SK-N-SH (cell line): ENCODE measurements at regions not wholly inside any gene's neighbourhood (a gene's known extent, or its start where the extent isn't known, plus 50 kb on each side); places are given as distances from the start of the nearest gene placed in this dataset.

Experiments used
- CTCF ChIA-PET: fragments of 300-600, 350-600 bp; formaldehyde crosslinking; extraction: SDS; loops from one replicate; lab custom pipeline; 2021; lab: Yijun Ruan, JAX
- POLR2A ChIA-PET: fragments of 350-600 bp; sonication (Branson Sonifier 250); formaldehyde crosslinking; extraction: SDS; loops from one replicate; lab custom pipeline; 2020; ENCODE audit warnings: antibody characterized with exemption, inconsistent platforms; lab: Yijun Ruan, JAX
- DNase-seq: peaks from one replicate; pipeline ENCODE4 v3.0.0; 2012
- H2AFZ ChIP-seq: fragments of 200-600 bp; sonication (generic); 2 replicates; pipeline ENCODE4 v1.8.1; 2016; ENCODE audit warnings: antibody characterized with exemption, mild to moderate bottlenecking, low read depth
- H3F3A ChIP-seq: fragments of 200-600 bp; sonication (generic); replicated peaks from 2 replicates; pipeline ENCODE3; 2016; ENCODE audit warnings: antibody characterized with exemption, mild to moderate bottlenecking; ENCODE audit not compliant: insufficient read depth
- H3K27ac ChIP-seq, 2 experiments: fragments of 200-500 bp in 1 of 2; fragments of 200-600 bp in 1 of 2; sonication (Bioruptor generic) in 1 of 2; sonication (generic), shearing (Covaris generic) in 1 of 2; 2 replicates each; pipeline versions ENCODE4 v1.5.1 to v1.6.1; 2014 to 2016; ENCODE audit warnings: low read depth in 2 of 2, inconsistent platforms in 1 of 2, low read length in 1 of 2, mild to moderate bottlenecking in 1 of 2, mixed read lengths in 1 of 2
- H3K27me3 ChIP-seq: fragments of 200-600 bp; sonication (generic), shearing (Covaris generic); 2 replicates; pipeline ENCODE4 v1.6.1; 2016; ENCODE audit warnings: mixed run types; ENCODE audit not compliant: insufficient read depth
- H3K36me3 ChIP-seq, 2 experiments: fragments of 200-500 bp in 1 of 2; fragments of 200-600 bp in 1 of 2; sonication (Bioruptor generic) in 1 of 2; sonication (generic) in 1 of 2; replicated peaks in 1 of 2; 2 replicates each; pipeline versions ENCODE3 to v1.5.1; 2014 to 2016; ENCODE audit warnings: low read length in 1 of 2, mild to moderate bottlenecking in 1 of 2; ENCODE audit not compliant: insufficient read depth in 2 of 2, control insufficient read depth in 1 of 2
- H3K4me1 ChIP-seq, 2 experiments: fragments of 200-500 bp in 1 of 2; fragments of 200-600 bp in 1 of 2; sonication (Bioruptor generic) in 1 of 2; sonication (generic), shearing (Covaris generic) in 1 of 2; 2 replicates each; pipeline versions ENCODE4 v1.5.1 to v1.6.1; 2014 to 2016; ENCODE audit warnings: low read depth in 1 of 2, low read length in 1 of 2, mixed run types in 1 of 2; ENCODE audit not compliant: insufficient read depth in 2 of 2, control insufficient read depth in 1 of 2
- H3K4me2 ChIP-seq: fragments of 200-600 bp; sonication (generic), shearing (Covaris generic); 2 replicates; pipeline ENCODE4 v1.6.1; 2017; ENCODE audit warnings: mixed run types
- H3K4me3 ChIP-seq, 2 experiments: fragments of 200-500 bp in 1 of 2; fragments of 200-600 bp in 1 of 2; sonication (Bioruptor generic) in 1 of 2; sonication (generic), shearing (Covaris generic) in 1 of 2; 2 replicates each; pipeline versions ENCODE4 v1.5.1 to v1.8.1; 2014 to 2016; ENCODE audit warnings: low read depth in 2 of 2, inconsistent platforms in 1 of 2, low read length in 1 of 2, mild to moderate bottlenecking in 1 of 2, mixed read lengths in 1 of 2, moderate library complexity in 1 of 2
- H3K79me2 ChIP-seq: fragments of 200-600 bp; sonication (generic); 2 replicates; pipeline ENCODE4 v1.8.1; 2017; ENCODE audit warnings: mild to moderate bottlenecking; ENCODE audit not compliant: insufficient read depth
- H3K9ac ChIP-seq: fragments of 200-600 bp; sonication (generic); 2 replicates; pipeline ENCODE4 v1.6.1; 2017; ENCODE audit warnings: mixed run types
- H3K9me2 ChIP-seq: fragments of 200-600 bp; sonication (generic); 2 replicates; pipeline ENCODE4 v1.6.1; 2017; ENCODE audit warnings: mixed run types
- H3K9me3 ChIP-seq: fragments of 200-600 bp; sonication (generic); 2 replicates; pipeline ENCODE4 v1.6.1; 2017; ENCODE audit warnings: mixed run types, mild to moderate bottlenecking, moderate library complexity
- H4K20me1 ChIP-seq: fragments of 200-600 bp; sonication (generic); 2 replicates; pipeline ENCODE4 v1.6.1; 2017; ENCODE audit warnings: mild to moderate bottlenecking, mixed run types; ENCODE audit not compliant: insufficient read depth
- EZH2phosphoT487 ChIP-seq: fragments of 200-600 bp; sonication (generic); IDR thresholded peaks from 2 replicates; pipeline ENCODE4 v1.6.1; 2017; ENCODE audit warnings: low read depth, mixed run types, mild to moderate bottlenecking, antibody characterized with exemption, moderate library complexity, borderline replicate concordance
- FOXJ3 ChIP-seq: sonication (generic); formaldehyde crosslinking; IDR thresholded peaks from 2 replicates; pipeline ENCODE4 v1.5.1; 2020; ENCODE audit warnings: mild to moderate bottlenecking, missing genetic modification reagents
- GABPA ChIP-seq: IDR thresholded peaks from 2 replicates; pipeline ENCODE4 v1.4.0; 2012; ENCODE audit warnings: low read depth, mild to moderate bottlenecking
- IRF3 ChIP-seq: fragments of 150-350 bp; IDR thresholded peaks from 2 replicates; pipeline ENCODE4 v1.6.1; 2016; ENCODE audit warnings: mild to moderate bottlenecking, low read depth, low read length
- JUND ChIP-seq: IDR thresholded peaks from 2 replicates; pipeline ENCODE4 v1.4.0; 2012
- MAX ChIP-seq: IDR thresholded peaks from 2 replicates; pipeline ENCODE4 v1.4.0; 2012; ENCODE audit warnings: low read depth
- MXI1 ChIP-seq: IDR thresholded peaks from 2 replicates; pipeline ENCODE4 v1.6.1; 2012; ENCODE audit warnings: mild to moderate bottlenecking, low read depth, low read length, improper control_type of control experiment
- PBX3 ChIP-seq: IDR thresholded peaks from 2 replicates; pipeline ENCODE4; 2012
- RAD21 ChIP-seq: IDR thresholded peaks from 2 replicates; pipeline ENCODE4 v1.6.1; 2012; ENCODE audit warnings: mild to moderate bottlenecking, low read length
- RXRA ChIP-seq: IDR thresholded peaks from 2 replicates; pipeline ENCODE4 v1.4.0; 2012; ENCODE audit warnings: low read depth, mild to moderate bottlenecking, borderline replicate concordance
- TEAD4 ChIP-seq: IDR thresholded peaks from 2 replicates; pipeline ENCODE4 v1.4.0; 2012; ENCODE audit warnings: mild to moderate bottlenecking, borderline replicate concordance; ENCODE audit not compliant: insufficient read depth
- USF1 ChIP-seq: IDR thresholded peaks from 2 replicates; pipeline ENCODE4 v1.4.0; 2012; ENCODE audit warnings: low read depth, borderline replicate concordance
- USF2 ChIP-seq: fragments of 150-350 bp; IDR thresholded peaks from 2 replicates; pipeline ENCODE4 v1.6.1; 2017; ENCODE audit warnings: antibody characterized with exemption, low read length, low read depth, borderline replicate concordance
- ZBTB33 ChIP-seq: IDR thresholded peaks from 2 replicates; pipeline ENCODE4 v1.4.0; 2012; ENCODE audit warnings: low read depth, borderline replicate concordance
- WGBS: methylation state at CpG from one replicate; pipeline ENCODE4 v1.1.6; 2017; ENCODE audit warnings: low lambda C conversion rate; 5-methylcytosine and 5-hydroxymethylcytosine counted together

GRCh38 chr3:110550511-110550910 is 521.1 kb upstream of the NECTIN3 start (continued):
- TF ChIP-seq ZBTB33: no peak
- TF ChIP-seq RAD21: no peak
- TF ChIP-seq PBX3: no peak
- TF ChIP-seq RXRA: no peak
- no peak for TF ChIP-seq MAX

- no peaks in the 10 kb centered on the region for H3K79me2 ChIP-seq
- no peaks in the 10 kb centered on the region for H3K36me3 ChIP-seq
- DNase-seq: no peak
- no peaks in the 10 kb centered on the region for H3K4me1 ChIP-seq
- H2AFZ ChIP-seq: no peak overlapping the region
- POLR2A ChIA-PET: no interaction called here
- CTCF ChIA-PET: no interaction called here
- WGBS: 86% methylated on average over 1 of the region's 1 CpG
- H3K9me2 ChIP-seq: peaks cover 5% of the 10 kb centered on the region; the same call in 1 of the 2 replicates
- H3K4me2 ChIP-seq: no peak overlapping the region
- no peaks in the 10 kb centered on the region for H4K20me1 ChIP-seq
- no peaks in the 10 kb centered on the region for H3F3A ChIP-seq
- TF ChIP-seq RAD21 (no peak), IRF3 (no peak), TEAD4 (no peak), GABPA (no peak), FOXJ3 (no peak), RXRA (no peak), JUND (no peak), USF2 (no peak), MAX (no peak), PBX3 (no peak), EZH2phosphoT487 (no peak), USF1 (no peak), MXI1 (no peak)
- TF ChIP-seq, all 33 proteins: peak for 0
- H3K9me3 ChIP-seq: no peaks in the 10 kb centered on the region
- H3K9ac ChIP-seq: no peak overlapping the region
- no peaks in the 10 kb centered on the region for H3K27me3 ChIP-seq
- no peak overlapping the region for H3K4me3 ChIP-seq
- no peak overlapping the region for H3K27ac ChIP-seq
Observed at GRCh38 chr3:110562621-110563020, 509.0 kb upstream of the NECTIN3 start.
